ENCODE measurements at regions not wholly inside any gene's neighbourhood (a gene's known extent, or its start where the extent isn't known, plus 50 kb on each side); places are given as distances from the start of the nearest gene placed in this dataset.

DNA sequence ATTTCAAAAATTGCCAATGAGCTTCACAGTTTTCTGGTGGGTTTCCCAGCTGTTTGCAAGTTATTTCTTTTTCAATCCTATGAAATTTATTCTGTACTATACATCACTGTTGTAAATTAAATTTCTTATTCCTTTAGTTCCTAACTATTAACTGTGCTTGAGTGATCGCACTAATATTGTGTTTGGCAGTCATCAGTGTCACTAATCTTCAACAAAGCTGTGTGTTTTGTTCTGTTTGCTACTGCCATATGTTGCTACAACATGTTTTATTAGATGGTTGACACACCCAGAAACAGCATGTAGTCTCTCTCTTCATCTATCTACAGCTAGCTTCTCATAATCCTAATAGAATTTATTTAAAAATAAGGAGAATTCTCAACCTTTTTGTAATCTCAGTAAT, 453.6 kb upstream of the PRR20A start:
- TF ChIP-seq POLR2AphosphoS5 (IDR thresholded peaks at IDR 0.05): no peak
- TF ChIP-seq, protein P1, sequence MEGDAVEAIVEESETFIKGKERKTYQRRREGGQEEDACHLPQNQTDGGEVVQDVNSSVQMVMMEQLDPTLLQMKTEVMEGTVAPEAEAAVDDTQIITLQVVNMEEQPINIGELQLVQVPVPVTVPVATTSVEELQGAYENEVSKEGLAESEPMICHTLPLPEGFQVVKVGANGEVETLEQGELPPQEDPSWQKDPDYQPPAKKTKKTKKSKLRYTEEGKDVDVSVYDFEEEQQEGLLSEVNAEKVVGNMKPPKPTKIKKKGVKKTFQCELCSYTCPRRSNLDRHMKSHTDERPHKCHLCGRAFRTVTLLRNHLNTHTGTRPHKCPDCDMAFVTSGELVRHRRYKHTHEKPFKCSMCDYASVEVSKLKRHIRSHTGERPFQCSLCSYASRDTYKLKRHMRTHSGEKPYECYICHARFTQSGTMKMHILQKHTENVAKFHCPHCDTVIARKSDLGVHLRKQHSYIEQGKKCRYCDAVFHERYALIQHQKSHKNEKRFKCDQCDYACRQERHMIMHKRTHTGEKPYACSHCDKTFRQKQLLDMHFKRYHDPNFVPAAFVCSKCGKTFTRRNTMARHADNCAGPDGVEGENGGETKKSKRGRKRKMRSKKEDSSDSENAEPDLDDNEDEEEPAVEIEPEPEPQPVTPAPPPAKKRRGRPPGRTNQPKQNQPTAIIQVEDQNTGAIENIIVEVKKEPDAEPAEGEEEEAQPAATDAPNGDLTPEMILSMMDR (IDR thresholded peaks at IDR 0.05): no peak
- TF ChIP-seq POLR2A (IDR thresholded peaks at IDR 0.05; ENCODE audit: low read depth): no peak

Data from esophagus muscularis mucosa (tissue), 3 donors.